ENCODE measurements at regions not wholly inside any gene's neighbourhood (a gene's known extent, or its start where the extent isn't known, plus 50 kb on each side); places are given as distances from the start of the nearest gene placed in this dataset.
A peak's percentile ranks its signal among the peaks of the same experiment; 100 is the strongest.

- TF ChIP-seq BHLHE40 (IDR thresholded peaks at IDR 0.05; ENCODE audit: low read depth, low read length) (no peak), CBX8 (IDR thresholded peaks at IDR 0.05) (no peak), FOSB (CRISPR knock-in tag; IDR thresholded peaks at IDR 0.05) (no peak)
These were observed 98.1 kb upstream of the PAPPA start (continued) for GRCh38 chr9:116055536-116055935.

- DNase-seq (ENCODE audit: low read depth in 1 of 2, low spot score in 1 of 2) (no peak), FAIRE-seq (no peak), ATAC-seq (no peak)
- peak; percentile 58 for TF ChIP-seq MAFK (IDR thresholded peaks at IDR 0.05; ENCODE audit: partially characterized antibody)
- TF ChIP-seq ZFP36 (IDR thresholded peaks at IDR 0.05; ENCODE audit: borderline replicate concordance, partially characterized antibody), result no peak
- Histone ChIP-seq H3K27ac (no peak overlapping the region), H3K4me2 (no peak overlapping the region), H3K4me3 (no peak overlapping the region), H3K4me1 (peaks cover 6% of the 10 kb centered on the region; the same call in 1 of the 3 replicates), H3K9me3 (no peaks in the 10 kb centered on the region)
- POLR2A ChIA-PET, result no interaction called here
- CTCF ChIA-PET, result no interaction called here
- WGBS (ENCODE audit: missing lambda C conversion rate), result 66% methylated on average over 5 of the region's 5 CpGs
These were observed 96.2 kb upstream of the PAPPA start for GRCh38 chr9:116057371-116057770.

- POLR2A ChIA-PET, result no interaction called here
- Histone ChIP-seq H3K4me2 (no peak overlapping the region), H3K9me3 (no peaks in the 10 kb centered on the region), H3K4me3 (no peak overlapping the region), H3K27ac (peak overlapping the region in 1 of 2 experiments; percentile 56; a peak in 1 of 6 replicates), H3K4me1 (peaks cover 6% of the 10 kb centered on the region; the same call in 1 of the 3 replicates)
- DNase-seq (ENCODE audit: low read depth in 1 of 2, low spot score in 1 of 2), result peak in 1 of 2 experiments; percentile 13
- TF ChIP-seq HMGXB4 (CRISPR knock-in tag; IDR thresholded peaks at IDR 0.05; ENCODE audit: borderline replicate concordance) (no peak), TP53 (CRISPR knock-in tag; IDR thresholded peaks at IDR 0.05) (no peak), ZSCAN20 (CRISPR knock-in tag; IDR thresholded peaks at IDR 0.05) (no peak), EHF (CRISPR knock-in tag; IDR thresholded peaks at IDR 0.05) (no peak), CEBPB (IDR thresholded peaks at IDR 0.05) (no peak), JUNB (IDR thresholded peaks at IDR 0.05) (no peak)
- CTCF ChIA-PET, result no interaction called here
- ATAC-seq, result no peak
- 84% methylated on average over 2 of the region's 2 CpGs for WGBS (ENCODE audit: missing lambda C conversion rate)
- FAIRE-seq, result no peak
These were observed 95.2 kb upstream of the PAPPA start for GRCh38 chr9:116058421-116058820.

GRCh38 chr9:116059466-116059865 lies 94.1 kb upstream of the PAPPA start:
- Histone ChIP-seq H3K4me3 (no peak overlapping the region), H3K9me3 (peaks cover 3% of the 10 kb centered on the region; the same call in 1 of the 3 replicates), H3K4me2 (no peak overlapping the region), H3K4me1 (peaks cover 6% of the 10 kb centered on the region; the same call in 1 of the 3 replicates), H3K27ac (no peak overlapping the region)
- no peak for TF ChIP-seq POLR2A (IDR thresholded peaks at IDR 0.05; ENCODE audit: low read length)
- no peak for TF ChIP-seq HOXA7 (CRISPR knock-in tag; IDR thresholded peaks at IDR 0.05)
- no peak for TF ChIP-seq RNF2 (IDR thresholded peaks at IDR 0.05; ENCODE audit: borderline replicate concordance, low read depth)
- no peak for TF ChIP-seq ZFP36 (IDR thresholded peaks at IDR 0.05; ENCODE audit: borderline replicate concordance, partially characterized antibody)
- FAIRE-seq (no peak), ATAC-seq (no peak), DNase-seq (ENCODE audit: low read depth in 1 of 2, low spot score in 1 of 2) (no peak)
- POLR2A ChIA-PET, result no interaction called here
- WGBS (ENCODE audit: missing lambda C conversion rate), result 89% methylated on average over 2 of the region's 2 CpGs
- CTCF ChIA-PET, result no interaction called here

GRCh38 chr9:116060631-116061030 lies 93.0 kb upstream of the PAPPA start:
- TF ChIP-seq EHF (CRISPR knock-in tag; IDR thresholded peaks at IDR 0.05) (no peak), RARB (CRISPR knock-in tag; IDR thresholded peaks at IDR 0.05) (no peak), PHF8 (IDR thresholded peaks at IDR 0.05; ENCODE audit: borderline replicate concordance, low read depth) (no peak), HES2 (IDR thresholded peaks at IDR 0.05) (no peak), JUN (IDR thresholded peaks at IDR 0.05) (no peak), KDM1A (IDR thresholded peaks at IDR 0.05; ENCODE audit: low read depth) (no peak), RNF2 (IDR thresholded peaks at IDR 0.05; ENCODE audit: borderline replicate concordance, low read depth) (no peak), EP300 (IDR thresholded peaks at IDR 0.05) (no peak), SMC3 (IDR thresholded peaks at IDR 0.05) (no peak), POLR2A (IDR thresholded peaks at IDR 0.05; ENCODE audit: low read length) (no peak)
- H3K4me1 ChIP-seq, result peaks cover 6% of the 10 kb centered on the region; the same call in 1 of the 3 replicates
- DNase-seq (ENCODE audit: low read depth in 1 of 2, low spot score in 1 of 2) (peak in 1 of 2 experiments; percentile 26), ATAC-seq (no peak), FAIRE-seq (no peak)
- H3K4me2 ChIP-seq, result no peak overlapping the region
- H3K27ac ChIP-seq, result no peak overlapping the region
- no peak overlapping the region for H3K4me3 ChIP-seq
- H3K9me3 ChIP-seq, result peaks cover 3% of the 10 kb centered on the region; the same call in 1 of the 3 replicates
- CTCF ChIA-PET, result interaction anchor here (0.7 kb wide), 1 partner anchor 19 kb away, joined by 3 read pairs; no protein-coding TSS in a partner anchor
- WGBS (ENCODE audit: missing lambda C conversion rate), result 97% methylated on average over 1 of the region's 1 CpG
- POLR2A ChIA-PET, result no interaction called here
